GOT3 (cell line): ENCODE measurements at regions not wholly inside any gene's neighbourhood (a gene's known extent, or its start where the extent isn't known, plus 50 kb on each side); places are given as distances from the start of the nearest gene placed in this dataset.
"Not testable (repeated sequence)": the region's sequence is repeated elsewhere in the genome, so short reads cannot be mapped to it uniquely, and the experiment has no call there.

Experiments
- DNase-seq: peaks from one replicate; lab custom pipeline; 2025; ENCODE audit warnings: mixed read lengths; lab: John Stamatoyannopoulos, UW

DNA sequence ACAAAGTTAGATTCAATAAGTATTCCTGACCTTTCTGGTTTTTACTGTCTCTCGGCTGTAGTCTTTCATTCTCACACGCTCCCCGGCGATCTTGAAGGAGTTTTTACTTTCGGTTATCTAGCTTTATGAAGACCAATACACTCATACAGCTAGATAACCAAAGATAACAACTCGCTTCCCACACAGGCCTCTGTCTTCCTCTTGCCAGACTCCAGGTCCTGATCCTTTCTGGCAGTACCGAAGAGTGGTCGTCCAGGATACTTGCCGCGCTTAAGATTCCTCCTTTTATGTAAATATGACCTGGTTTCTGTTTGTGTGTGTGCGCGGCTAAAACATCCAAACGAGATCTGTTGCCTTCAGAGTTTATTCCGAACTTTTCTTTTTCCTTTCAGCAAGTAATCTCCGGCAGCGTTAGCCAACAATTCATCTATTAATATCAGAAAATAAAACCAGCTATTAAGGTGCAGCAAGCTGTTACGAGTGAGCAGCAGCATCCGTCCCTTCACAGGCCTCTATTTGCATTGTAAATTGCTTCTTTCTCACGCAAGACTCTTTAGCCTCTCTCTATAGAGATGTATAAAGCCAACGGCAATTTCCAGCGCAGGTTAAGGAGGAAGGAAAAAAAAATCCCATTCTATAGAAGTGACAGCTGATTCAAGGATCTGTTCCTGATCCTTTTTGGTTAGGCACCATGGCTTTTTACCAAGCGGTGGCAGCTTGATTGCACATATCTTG lies 216.1 kb downstream of the MEF2C start:
- no peak for DNase-seq

- DNase-seq, result no peak
These were observed 217.2 kb downstream of the MEF2C start for GRCh38 chr5:88665750-88666215.

DNA sequence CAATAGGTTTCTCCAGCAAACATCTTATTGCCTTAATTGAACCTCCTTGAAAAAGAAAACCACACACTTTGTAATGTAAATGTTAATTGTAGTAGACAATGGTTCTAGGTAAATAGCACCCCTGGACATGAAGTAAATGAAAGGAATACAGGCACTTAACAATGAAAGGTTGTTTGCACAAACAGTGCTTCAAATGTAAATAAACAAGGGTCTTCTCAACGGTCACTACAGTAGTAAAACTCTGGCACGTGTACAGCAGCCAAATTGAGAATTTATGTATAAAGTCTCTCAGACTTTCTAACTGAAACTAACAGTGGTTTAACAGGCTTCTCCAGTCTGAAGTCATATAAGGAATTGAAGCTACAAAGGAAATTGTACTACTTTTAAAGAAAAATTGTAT lies 218.3 kb downstream of the MEF2C start:
- DNase-seq, result no peak

DNA sequence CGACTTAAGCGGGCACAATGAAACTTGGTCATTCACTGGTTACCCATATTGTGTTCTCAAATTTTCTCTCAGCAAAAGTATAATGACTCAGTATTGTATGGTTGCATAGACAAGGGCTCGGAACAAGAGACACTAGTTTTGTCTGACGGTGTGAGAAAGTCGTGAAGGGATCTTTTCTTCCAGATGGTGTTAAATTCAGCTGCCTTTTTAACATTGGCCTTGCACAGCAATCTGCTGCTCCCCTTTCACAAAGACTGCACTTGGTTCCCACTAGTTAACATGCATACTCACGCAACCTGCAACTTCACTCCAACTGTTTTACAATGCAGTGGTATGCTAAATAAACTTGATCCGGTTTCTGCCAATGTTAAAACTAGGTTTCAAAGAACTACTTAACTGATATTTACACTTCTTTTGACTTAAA lies 219.2 kb downstream of the MEF2C start:
- DNase-seq, result no peak

- no peak for DNase-seq
These were observed 220.1 kb downstream of the MEF2C start for GRCh38 chr5:88662846-88663245.

DNA sequence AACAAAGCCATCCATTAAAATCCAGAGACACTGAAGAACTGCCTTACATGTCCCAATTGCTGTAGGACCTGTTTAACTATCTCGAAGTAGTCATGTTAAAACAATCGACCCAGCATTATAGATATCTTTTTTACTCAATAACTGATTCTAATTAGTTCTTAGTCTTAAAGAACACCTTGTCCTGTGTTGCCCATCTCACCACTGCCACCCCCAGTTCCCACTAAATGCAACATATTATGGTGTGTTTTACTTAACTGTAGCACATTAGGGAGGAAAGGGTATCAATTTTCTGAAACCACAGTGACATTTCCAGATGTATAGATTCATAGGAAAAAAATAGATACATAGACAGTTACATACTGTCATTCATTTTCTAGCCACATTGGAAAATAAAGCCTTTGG lies 221.2 kb downstream of the MEF2C start:
- no peak for DNase-seq

DNA sequence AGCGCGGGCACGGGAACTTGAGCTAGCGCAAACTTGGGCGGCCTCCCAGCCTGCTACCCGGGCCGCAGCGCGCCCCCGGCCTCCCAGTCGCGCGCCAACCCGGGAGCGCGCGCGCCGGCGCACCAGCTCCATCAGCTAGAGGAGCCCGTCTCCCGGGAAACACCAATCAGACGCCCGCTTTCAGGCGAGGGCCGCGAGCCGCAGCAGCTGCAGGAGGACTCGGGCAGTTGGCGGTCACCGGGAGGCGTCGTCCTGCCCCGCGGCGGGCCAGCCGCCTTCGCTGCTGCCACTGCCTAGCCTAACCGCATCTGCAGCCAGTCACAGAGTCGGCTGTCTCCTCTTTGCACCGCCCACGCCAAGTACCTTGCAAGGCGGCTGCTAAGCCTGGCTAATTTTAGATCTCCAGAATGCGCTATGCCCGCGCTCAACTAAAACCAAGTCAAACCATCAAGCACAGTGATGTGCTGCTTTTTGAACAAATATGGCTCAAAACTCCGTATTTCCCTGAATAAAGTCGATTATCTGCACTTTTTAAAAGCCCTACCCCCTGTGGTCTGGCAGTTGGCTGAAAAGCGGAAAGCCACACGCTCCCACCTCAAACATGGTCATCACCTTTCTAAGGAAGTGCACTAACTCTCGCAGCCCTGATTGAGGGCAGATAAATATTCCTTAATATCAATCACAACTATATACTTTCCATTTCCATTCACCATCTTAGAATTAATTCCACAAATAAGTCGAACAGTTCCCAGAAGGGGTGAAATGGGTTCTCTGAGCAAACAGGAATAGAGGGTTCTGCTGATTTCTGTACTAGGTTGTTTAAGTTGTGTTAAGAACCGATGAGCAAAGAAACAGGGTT lies 221.8 kb downstream of the MEF2C start:
- DNase-seq, result peak; percentile 79

DNA sequence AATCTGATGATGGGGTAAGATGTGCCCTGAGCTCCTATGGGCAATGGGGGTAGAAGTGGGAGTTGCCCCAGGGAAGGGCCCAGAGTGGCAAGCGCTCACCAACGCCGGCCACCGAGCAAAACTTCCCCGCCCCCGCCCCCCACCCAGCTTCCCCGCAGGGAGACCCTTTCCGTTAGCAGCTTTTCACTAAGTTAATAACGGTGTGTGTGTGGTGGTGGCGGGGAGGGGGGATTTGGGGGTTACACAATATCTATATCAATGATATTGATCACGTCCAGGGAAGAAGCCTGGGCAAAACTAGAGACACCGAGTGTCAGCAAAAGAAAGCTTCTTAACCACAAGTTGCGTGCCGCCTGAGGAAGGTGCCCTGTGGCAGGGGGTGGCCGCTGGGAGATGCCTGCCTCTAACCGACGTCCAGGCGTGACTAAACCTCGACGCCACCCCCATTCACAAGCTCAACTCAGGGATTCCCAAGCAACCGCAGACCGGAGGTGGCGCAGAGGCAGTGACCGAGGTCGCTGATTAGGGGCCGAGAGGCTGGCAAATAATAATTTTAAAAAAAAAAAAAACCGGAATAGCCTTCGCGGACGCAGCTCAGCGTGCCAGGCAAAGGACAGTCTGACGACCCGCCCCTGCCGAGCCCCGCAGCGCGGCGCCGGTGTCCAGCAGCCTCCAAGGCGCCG lies 222.6 kb downstream of the MEF2C start:
- no peak for DNase-seq

GRCh38 chr5:88659529-88660263 lies 223.3 kb downstream of the MEF2C start:
- no peak for DNase-seq

- no peak for DNase-seq
These were observed 224.1 kb downstream of the MEF2C start for GRCh38 chr5:88658886-88659285.

- DNase-seq, result no peak
These were observed 224.8 kb downstream of the MEF2C start for GRCh38 chr5:88657906-88658775.

DNA sequence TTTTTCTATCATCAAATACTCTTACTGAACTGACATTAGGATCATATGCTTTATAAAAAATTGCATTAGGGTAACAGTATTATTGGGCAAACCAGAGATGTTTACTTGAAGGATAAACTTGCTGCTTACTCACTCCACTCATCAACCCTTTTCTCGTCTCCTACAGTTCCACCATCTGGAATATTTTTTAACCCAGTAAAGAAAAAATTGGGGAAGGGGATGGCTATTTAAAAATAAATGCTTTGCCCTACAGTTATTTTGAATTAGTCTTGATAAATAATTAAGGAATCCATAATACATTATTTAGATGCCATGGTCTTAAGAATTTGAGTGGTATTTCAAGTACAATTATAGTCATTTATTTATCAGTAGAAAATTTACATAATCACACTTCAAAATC lies 225.8 kb downstream of the MEF2C start:
- DNase-seq, result no peak

DNA sequence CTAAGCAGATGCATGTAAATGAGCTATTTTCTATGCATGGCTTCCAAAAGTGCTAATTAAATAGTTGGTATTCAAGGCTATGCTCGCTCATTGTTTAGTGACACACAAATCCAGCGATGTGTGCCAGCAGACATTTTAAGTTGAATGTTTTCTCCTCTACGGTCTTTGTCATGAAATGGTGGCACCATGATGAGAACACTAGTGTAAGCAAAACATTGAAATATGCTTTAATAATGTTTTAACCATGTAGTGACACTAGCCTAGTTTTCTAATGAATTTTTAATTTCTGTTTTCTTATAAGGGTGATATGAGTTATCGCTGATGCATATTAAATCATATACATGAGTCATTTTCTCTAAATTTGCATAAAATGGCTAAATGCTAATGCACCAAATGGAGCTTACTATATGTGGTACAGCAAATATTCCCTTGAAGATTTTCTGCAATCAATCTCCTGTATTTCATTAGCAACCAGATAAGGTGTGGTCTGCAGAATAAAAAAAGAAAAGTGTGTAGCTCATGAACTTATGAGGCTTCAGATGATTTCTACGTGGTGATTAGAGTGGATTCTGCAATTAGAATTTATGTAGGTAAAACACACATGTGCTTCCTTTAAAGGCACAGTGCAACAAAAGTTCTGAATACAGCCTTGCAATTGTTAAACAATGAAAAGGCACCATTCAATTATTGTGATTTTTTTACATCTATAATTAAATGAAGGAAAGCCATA lies 226.6 kb downstream of the MEF2C start:
- no peak for DNase-seq

- DNase-seq, result no peak
These were observed 229.5 kb downstream of the MEF2C start for GRCh38 chr5:88653471-88653870.

- DNase-seq, result no peak
These were observed 235.1 kb downstream of the MEF2C start for GRCh38 chr5:88647901-88648300.

GRCh38 chr5:88646866-88647265 lies 236.1 kb downstream of the MEF2C start:
- DNase-seq, result no peak

- DNase-seq, result no peak
These were observed 238.3 kb downstream of the MEF2C start for GRCh38 chr5:88644676-88645075.

DNA sequence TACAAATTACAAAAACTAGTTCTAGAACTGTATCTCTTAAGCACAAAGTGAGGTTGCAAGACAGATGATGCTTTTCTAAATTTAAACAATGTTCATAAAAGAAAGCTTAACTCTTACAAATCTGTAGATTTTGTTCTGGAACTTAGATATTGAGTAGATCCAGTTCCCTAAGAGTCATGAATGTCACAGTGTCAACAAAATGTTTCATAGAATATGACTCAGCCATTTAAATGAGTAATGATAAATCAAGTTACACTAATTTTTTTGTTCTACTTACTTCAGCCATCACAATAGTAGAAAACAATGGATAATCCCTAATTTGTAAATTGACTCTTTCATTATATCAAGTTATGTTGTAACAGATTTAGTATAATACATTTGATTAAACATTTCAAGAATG lies 239.7 kb downstream of the MEF2C start:
- no peak for DNase-seq

GRCh38 chr5:88634014-88634413 lies 249.0 kb downstream of the MEF2C start:
- DNase-seq, result no peak

DNA sequence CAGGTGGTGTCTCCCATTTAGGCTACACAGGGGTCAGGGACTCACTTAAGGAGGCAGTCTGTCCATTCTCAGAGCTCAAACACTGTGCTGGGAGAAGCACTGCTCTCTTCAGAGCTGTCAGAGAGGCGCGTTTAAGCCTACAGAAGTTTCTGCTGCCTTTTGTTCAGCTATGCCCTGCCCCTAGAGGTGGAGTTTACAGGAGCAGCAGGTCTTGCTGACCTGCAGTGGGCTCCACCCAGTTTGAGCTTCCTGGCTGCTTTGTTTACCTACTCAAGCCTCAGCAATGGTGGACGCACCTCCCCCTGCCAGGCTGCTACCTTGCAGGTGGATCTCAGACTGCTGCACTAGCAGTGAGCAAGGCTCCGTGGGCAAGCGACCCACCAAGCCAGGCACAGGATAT lies 260.1 kb downstream of the MEF2C start:
- not testable (repeated sequence) for DNase-seq
